ENCODE measurements at regions not wholly inside any gene's neighbourhood (a gene's known extent, or its start where the extent isn't known, plus 50 kb on each side); places are given as distances from the start of the nearest gene placed in this dataset.
"Not testable (repeated sequence)": the region's sequence is repeated elsewhere in the genome, so short reads cannot be mapped to it uniquely, and the experiment has no call there.

DNA sequence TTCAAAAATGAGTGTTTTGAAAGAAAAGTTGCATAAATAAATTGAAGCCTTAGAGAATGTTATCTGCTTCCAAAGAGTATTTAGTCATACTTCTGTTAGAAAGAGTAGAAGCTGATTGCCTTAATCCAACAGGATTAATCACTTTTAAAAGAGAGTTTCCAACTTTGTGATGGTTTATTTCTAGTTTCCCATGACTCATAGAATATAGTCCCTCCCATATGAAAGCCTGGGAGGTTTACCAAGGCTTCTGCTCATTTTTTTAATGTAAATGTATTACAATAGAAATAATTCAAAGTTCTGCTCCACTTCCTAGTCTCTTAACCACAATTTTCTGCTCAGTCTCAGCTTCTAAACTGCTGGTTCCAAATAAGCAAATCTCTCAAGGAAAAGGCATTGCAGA, 118.0 kb upstream of the IRAK1BP1 start:
- TF ChIP-seq, protein P1, sequence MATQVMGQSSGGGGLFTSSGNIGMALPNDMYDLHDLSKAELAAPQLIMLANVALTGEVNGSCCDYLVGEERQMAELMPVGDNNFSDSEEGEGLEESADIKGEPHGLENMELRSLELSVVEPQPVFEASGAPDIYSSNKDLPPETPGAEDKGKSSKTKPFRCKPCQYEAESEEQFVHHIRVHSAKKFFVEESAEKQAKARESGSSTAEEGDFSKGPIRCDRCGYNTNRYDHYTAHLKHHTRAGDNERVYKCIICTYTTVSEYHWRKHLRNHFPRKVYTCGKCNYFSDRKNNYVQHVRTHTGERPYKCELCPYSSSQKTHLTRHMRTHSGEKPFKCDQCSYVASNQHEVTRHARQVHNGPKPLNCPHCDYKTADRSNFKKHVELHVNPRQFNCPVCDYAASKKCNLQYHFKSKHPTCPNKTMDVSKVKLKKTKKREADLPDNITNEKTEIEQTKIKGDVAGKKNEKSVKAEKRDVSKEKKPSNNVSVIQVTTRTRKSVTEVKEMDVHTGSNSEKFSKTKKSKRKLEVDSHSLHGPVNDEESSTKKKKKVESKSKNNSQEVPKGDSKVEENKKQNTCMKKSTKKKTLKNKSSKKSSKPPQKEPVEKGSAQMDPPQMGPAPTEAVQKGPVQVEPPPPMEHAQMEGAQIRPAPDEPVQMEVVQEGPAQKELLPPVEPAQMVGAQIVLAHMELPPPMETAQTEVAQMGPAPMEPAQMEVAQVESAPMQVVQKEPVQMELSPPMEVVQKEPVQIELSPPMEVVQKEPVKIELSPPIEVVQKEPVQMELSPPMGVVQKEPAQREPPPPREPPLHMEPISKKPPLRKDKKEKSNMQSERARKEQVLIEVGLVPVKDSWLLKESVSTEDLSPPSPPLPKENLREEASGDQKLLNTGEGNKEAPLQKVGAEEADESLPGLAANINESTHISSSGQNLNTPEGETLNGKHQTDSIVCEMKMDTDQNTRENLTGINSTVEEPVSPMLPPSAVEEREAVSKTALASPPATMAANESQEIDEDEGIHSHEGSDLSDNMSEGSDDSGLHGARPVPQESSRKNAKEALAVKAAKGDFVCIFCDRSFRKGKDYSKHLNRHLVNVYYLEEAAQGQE (IDR thresholded peaks at IDR 0.05; ENCODE audit: insufficient replicate concordance, low read depth): no peak
- TF ChIP-seq POLR2AphosphoS5 (IDR thresholded peaks at IDR 0.05; ENCODE audit: low read depth) (no peak), GABPA (IDR thresholded peaks at IDR 0.05; ENCODE audit: low read depth) (no peak), SPI1 (IDR thresholded peaks at IDR 0.05; ENCODE audit: borderline replicate concordance, low read depth) (no peak)
- TF ChIP-seq, protein P2, sequence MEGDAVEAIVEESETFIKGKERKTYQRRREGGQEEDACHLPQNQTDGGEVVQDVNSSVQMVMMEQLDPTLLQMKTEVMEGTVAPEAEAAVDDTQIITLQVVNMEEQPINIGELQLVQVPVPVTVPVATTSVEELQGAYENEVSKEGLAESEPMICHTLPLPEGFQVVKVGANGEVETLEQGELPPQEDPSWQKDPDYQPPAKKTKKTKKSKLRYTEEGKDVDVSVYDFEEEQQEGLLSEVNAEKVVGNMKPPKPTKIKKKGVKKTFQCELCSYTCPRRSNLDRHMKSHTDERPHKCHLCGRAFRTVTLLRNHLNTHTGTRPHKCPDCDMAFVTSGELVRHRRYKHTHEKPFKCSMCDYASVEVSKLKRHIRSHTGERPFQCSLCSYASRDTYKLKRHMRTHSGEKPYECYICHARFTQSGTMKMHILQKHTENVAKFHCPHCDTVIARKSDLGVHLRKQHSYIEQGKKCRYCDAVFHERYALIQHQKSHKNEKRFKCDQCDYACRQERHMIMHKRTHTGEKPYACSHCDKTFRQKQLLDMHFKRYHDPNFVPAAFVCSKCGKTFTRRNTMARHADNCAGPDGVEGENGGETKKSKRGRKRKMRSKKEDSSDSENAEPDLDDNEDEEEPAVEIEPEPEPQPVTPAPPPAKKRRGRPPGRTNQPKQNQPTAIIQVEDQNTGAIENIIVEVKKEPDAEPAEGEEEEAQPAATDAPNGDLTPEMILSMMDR (IDR thresholded peaks at IDR 0.05; ENCODE audit: insufficient read depth, low read length): no peak
- DNase-seq (ENCODE audit: low read depth in 1 of 2, low spot score in 1 of 2): no peak
- no peak overlapping the region for H3K27ac ChIP-seq (replicated peaks)
- H3K4me3 ChIP-seq (replicated peaks; ENCODE audit: insufficient read depth, low read length): no peak overlapping the region
- no peaks in the 10 kb centered on the region for H3K27me3 ChIP-seq (ENCODE audit: insufficient read depth, poor library complexity, severe bottlenecking)

GRCh38 chr6:78758297-78758798, 109.0 kb upstream of the IRAK1BP1 start:
- not testable (repeated sequence) for H3K4me3 ChIP-seq (replicated peaks; ENCODE audit: insufficient read depth, low read length); H3K27me3 ChIP-seq (ENCODE audit: insufficient read depth, poor library complexity, severe bottlenecking); DNase-seq (ENCODE audit: low read depth in 1 of 2, low spot score in 1 of 2); H3K27ac ChIP-seq (replicated peaks)

GRCh38 chr6:78768271-78768670, 99.1 kb upstream of the IRAK1BP1 start:
- Histone ChIP-seq H3K27me3 (ENCODE audit: insufficient read depth, poor library complexity, severe bottlenecking) (no peaks in the 10 kb centered on the region), H3K27ac (replicated peaks) (no peak overlapping the region), H3K4me3 (replicated peaks; ENCODE audit: insufficient read depth, low read length) (no peak overlapping the region)
- TF ChIP-seq SPI1 (IDR thresholded peaks at IDR 0.05; ENCODE audit: borderline replicate concordance, low read depth): no peak
- TF ChIP-seq, protein P1 (IDR thresholded peaks at IDR 0.05; ENCODE audit: insufficient replicate concordance, low read depth): no peak
- no peak for DNase-seq (ENCODE audit: low read depth in 1 of 2, low spot score in 1 of 2)

GRCh38 chr6:78770765-78771164, 96.6 kb upstream of the IRAK1BP1 start:
- TF ChIP-seq, protein P1 (IDR thresholded peaks at IDR 0.05; ENCODE audit: insufficient replicate concordance, low read depth): no peak
- no peak for TF ChIP-seq POLR2AphosphoS5 (IDR thresholded peaks at IDR 0.05; ENCODE audit: low read depth)
- TF ChIP-seq, protein P2 (IDR thresholded peaks at IDR 0.05; ENCODE audit: insufficient read depth, low read length): no peak
- TF ChIP-seq SPI1 (IDR thresholded peaks at IDR 0.05; ENCODE audit: borderline replicate concordance, low read depth): no peak
- TF ChIP-seq GABPA (IDR thresholded peaks at IDR 0.05; ENCODE audit: low read depth): no peak
- H3K4me3 ChIP-seq (replicated peaks; ENCODE audit: insufficient read depth, low read length): no peak overlapping the region
- DNase-seq (ENCODE audit: low read depth in 1 of 2, low spot score in 1 of 2): no peak
- H3K27ac ChIP-seq (replicated peaks): no peak overlapping the region
- H3K27me3 ChIP-seq (ENCODE audit: insufficient read depth, poor library complexity, severe bottlenecking): no peaks in the 10 kb centered on the region
